GM19043 (cell line): ENCODE measurements at regions not wholly inside any gene's neighbourhood (a gene's known extent, or its start where the extent isn't known, plus 50 kb on each side); places are given as distances from the start of the nearest gene placed in this dataset.

Experiments used
- ATAC-seq: cut with Tn5 transposase; IDR thresholded peaks from one replicate; pipeline ENCODE4 v1.9.1; 2021; ENCODE audit warnings: low read depth; ENCODE audit not compliant: unreplicated experiment

DNA sequence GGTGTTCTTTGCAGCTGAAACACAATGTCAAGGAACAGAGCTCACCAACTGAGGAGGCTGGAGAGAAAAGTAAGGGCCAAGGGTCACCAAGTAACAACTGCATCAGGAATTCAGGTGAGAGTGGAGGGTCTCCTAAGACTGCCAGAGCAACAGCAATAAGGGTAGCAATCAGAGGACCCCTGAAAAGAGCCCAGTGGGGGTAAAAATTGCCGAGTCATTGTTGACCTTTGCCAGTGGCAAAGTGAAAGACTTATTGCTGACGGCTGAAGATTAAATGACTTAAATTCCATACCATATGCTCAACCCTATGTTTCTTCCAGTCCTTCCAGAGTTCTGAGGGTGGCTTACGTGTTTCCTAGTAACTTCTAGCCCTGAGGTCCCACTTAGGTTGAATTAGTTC is 51.9 kb upstream of the ARHGAP42 start:
- no peak for ATAC-seq

DNA sequence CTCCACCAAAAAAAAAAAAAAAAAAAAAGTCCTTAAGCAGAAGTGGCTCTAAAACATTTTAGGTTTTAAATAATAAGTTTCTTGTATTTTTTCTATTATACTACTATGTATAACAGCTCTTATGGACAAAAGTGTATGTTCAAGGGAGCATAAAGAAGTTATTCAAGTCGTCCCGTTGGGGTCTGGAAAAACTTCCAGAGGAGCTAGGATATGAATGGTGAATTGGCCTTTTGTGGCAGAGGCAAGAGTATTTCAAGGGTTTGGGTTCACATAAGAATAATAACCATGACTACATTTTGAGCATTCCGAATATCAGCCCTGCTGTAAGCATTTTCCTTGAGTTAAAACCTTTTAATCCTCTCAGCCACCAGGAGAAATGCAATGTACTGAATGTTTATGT is 50.6 kb upstream of the ARHGAP42 start:
- ATAC-seq: no peak
